ENCODE measurements at regions not wholly inside any gene's neighbourhood (a gene's known extent, or its start where the extent isn't known, plus 50 kb on each side); places are given as distances from the start of the nearest gene placed in this dataset.

GRCh38 chr5:155472780-155473179 lies 459.2 kb downstream of the KIF4B start:
- Histone ChIP-seq H4K91ac (ENCODE audit: insufficient read depth, low read depth, low read length) (no peak overlapping the region), H4K20me1 (ENCODE audit: insufficient read depth, low read length) (no peaks in the 10 kb centered on the region), H4K8ac (ENCODE audit: low read depth in 2 of 2, low read length in 2 of 2) (no peak overlapping the region), H3K4me1 (ENCODE audit: control insufficient read depth, insufficient read depth, low read length) (no peaks in the 10 kb centered on the region), H2BK120ac (ENCODE audit: low read depth, low read length) (no peak overlapping the region), H3K27ac (ENCODE audit: insufficient read depth, low read length) (no peak overlapping the region), H3K18ac (ENCODE audit: low read depth, low read length) (no peak overlapping the region), H3K9me3 (ENCODE audit: control insufficient read depth, insufficient read depth, low read length) (peaks cover 9% of the 10 kb centered on the region), H3K14ac (replicated peaks; ENCODE audit: low read depth, low read length) (no peak overlapping the region), H3K4me2 (ENCODE audit: low read depth, low read length) (no peak overlapping the region), H2BK20ac (ENCODE audit: low read depth, low read length) (no peak overlapping the region), H3K79me1 (ENCODE audit: low read depth in 1 of 2, low read length in 2 of 2) (no peaks in the 10 kb centered on the region), H3K23ac (ENCODE audit: low read depth, low read length) (no peak overlapping the region), H3K9ac (ENCODE audit: low read depth, low read length) (no peak overlapping the region), H3K36me3 (ENCODE audit: control insufficient read depth, insufficient read depth, low read length) (no peaks in the 10 kb centered on the region), H3K27me3 (ENCODE audit: control insufficient read depth, insufficient read depth, low read length) (no peaks in the 10 kb centered on the region), H3K4me3 (ENCODE audit: insufficient read depth, low read depth, low read length) (no peak overlapping the region), H2BK15ac (ENCODE audit: low read depth, low read length) (no peak overlapping the region), H2AFZ (replicated peaks; ENCODE audit: low read length, poor library complexity) (no peak overlapping the region), H4K5ac (ENCODE audit: low read depth, low read length) (no peak overlapping the region), H3K4ac (ENCODE audit: low read depth, low read length) (no peak overlapping the region), H3K9me1 (ENCODE audit: insufficient read depth, low read length) (no peaks in the 10 kb centered on the region), H2AK9ac (replicated peaks; ENCODE audit: low read depth, low read length, poor library complexity) (no peak overlapping the region), H2BK5ac (ENCODE audit: low read depth, low read length, poor library complexity, severe bottlenecking) (no peak overlapping the region), H3K56ac (ENCODE audit: extremely low read depth, insufficient read depth, low read length) (no peak overlapping the region), H2AK5ac (ENCODE audit: low read depth, low read length) (no peak overlapping the region)
- ChIA-PET POLR2A (ENCODE audit: unreplicated experiment) (no interaction called here), CTCF (interaction anchor here (0.6 kb wide), 1 partner anchor 1602 kb away, joined by 5 read pairs; no protein-coding TSS in a partner anchor)
- BruUV-seq (replicated peaks) = no TSS peak
- in situ Hi-C loops (cut with MboI; ENCODE audit: low sequenced_read_pairs) (no loop called here), intact Hi-C loops (cut with micrococcal nuclease) (no loop called here), dilution Hi-C loops (cut with HindIII; ENCODE audit: low sequenced_read_pairs, unreplicated experiment) (no loop called here)
- TF ChIP-seq CTCF (conservative IDR thresholded peaks at IDR 0.05; ENCODE audit: low read depth, low read length) (no peak), MXI1 (IDR thresholded peaks at IDR 0.05; ENCODE audit: borderline replicate concordance, low read depth, low read length) (no peak), MAZ (IDR thresholded peaks at IDR 0.05; ENCODE audit: borderline replicate concordance, low read depth, low read length) (no peak), POLR2A (IDR thresholded peaks at IDR 0.05; ENCODE audit: low read depth, low read length) (no peak), NFE2L2 (IDR thresholded peaks at IDR 0.05; ENCODE audit: low read depth, low read length) (no peak), CHD1 (IDR thresholded peaks at IDR 0.05; ENCODE audit: low read depth, low read length) (no peak), FOS (IDR thresholded peaks at IDR 0.05; ENCODE audit: low read depth, low read length) (no peak), USF2 (IDR thresholded peaks at IDR 0.05; ENCODE audit: low read depth, low read length) (no peak), RFX5 (IDR thresholded peaks at IDR 0.05; ENCODE audit: low read depth, low read length) (no peak), ELK1 (IDR thresholded peaks at IDR 0.05; ENCODE audit: borderline replicate concordance, low read depth, low read length) (no peak), MAFK (IDR thresholded peaks at IDR 0.05; ENCODE audit: low read depth, low read length) (no peak), CEBPB (IDR thresholded peaks at IDR 0.05; ENCODE audit: low read depth, low read length) (no peak), SMC3 (IDR thresholded peaks at IDR 0.05; ENCODE audit: low read depth, low read length) (no peak), RAD21 (IDR thresholded peaks at IDR 0.05; ENCODE audit: low read length) (no peak), RCOR1 (IDR thresholded peaks at IDR 0.05; ENCODE audit: insufficient replicate concordance, low read length) (no peak), BHLHE40 (IDR thresholded peaks at IDR 0.05; ENCODE audit: low read depth, low read length) (no peak)
- DNase-seq (no peak), ATAC-seq (ENCODE audit: low read depth) (no peak)
- WGBS, 2 experiments (ENCODE audit: extremely low coverage in 2 of 2, insufficient read length in 1 of 2) = no CpG with 5 or more reads among the region's 2 CpGs
